DOHH2 (cell line): ENCODE measurements at regions not wholly inside any gene's neighbourhood (a gene's known extent, or its start where the extent isn't known, plus 50 kb on each side); places are given as distances from the start of the nearest gene placed in this dataset.

Source experiments
- EZH2phosphoT487 ChIP-seq: fragments of 200-600 bp; sonication (generic); IDR thresholded peaks from 2 replicates; pipeline ENCODE4 v1.6.1; 2017; ENCODE audit warnings: borderline replicate concordance, mild to moderate bottlenecking, antibody characterized with exemption, low read length, moderate library complexity, mixed read lengths
- TF ChIP-seq, protein P1 (sequence below): fragments of 200-600 bp; sonication (generic); IDR thresholded peaks from one replicate; pipeline ENCODE4 v1.5.1; 2014; ENCODE audit warnings: antibody characterized with exemption, mild to moderate bottlenecking, low read depth, low read length; ENCODE audit not compliant: poor library complexity, severe bottlenecking

- TF ChIP-seq, protein P1, sequence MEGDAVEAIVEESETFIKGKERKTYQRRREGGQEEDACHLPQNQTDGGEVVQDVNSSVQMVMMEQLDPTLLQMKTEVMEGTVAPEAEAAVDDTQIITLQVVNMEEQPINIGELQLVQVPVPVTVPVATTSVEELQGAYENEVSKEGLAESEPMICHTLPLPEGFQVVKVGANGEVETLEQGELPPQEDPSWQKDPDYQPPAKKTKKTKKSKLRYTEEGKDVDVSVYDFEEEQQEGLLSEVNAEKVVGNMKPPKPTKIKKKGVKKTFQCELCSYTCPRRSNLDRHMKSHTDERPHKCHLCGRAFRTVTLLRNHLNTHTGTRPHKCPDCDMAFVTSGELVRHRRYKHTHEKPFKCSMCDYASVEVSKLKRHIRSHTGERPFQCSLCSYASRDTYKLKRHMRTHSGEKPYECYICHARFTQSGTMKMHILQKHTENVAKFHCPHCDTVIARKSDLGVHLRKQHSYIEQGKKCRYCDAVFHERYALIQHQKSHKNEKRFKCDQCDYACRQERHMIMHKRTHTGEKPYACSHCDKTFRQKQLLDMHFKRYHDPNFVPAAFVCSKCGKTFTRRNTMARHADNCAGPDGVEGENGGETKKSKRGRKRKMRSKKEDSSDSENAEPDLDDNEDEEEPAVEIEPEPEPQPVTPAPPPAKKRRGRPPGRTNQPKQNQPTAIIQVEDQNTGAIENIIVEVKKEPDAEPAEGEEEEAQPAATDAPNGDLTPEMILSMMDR = no peak
- no peak for TF ChIP-seq EZH2phosphoT487
Measured at GRCh38 chr3:78314327-78314726, 1274.4 kb downstream of the ROBO2 start.
